Caki2 (cell line): ENCODE measurements at regions not wholly inside any gene's neighbourhood (a gene's known extent, or its start where the extent isn't known, plus 50 kb on each side); places are given as distances from the start of the nearest gene placed in this dataset.
"Not testable (repeated sequence)": the region's sequence is repeated elsewhere in the genome, so short reads cannot be mapped to it uniquely, and the experiment has no call there.

Experiments
- DNase-seq: peaks from one replicate; pipeline ENCODE4 v3.0.0-alpha.2; 2015; ENCODE audit warnings: low read depth
- in situ Hi-C: cut with HindIII; loops from 2 replicates; pipeline ENCODE4 v1.10.0; 2016; ENCODE audit warnings: low sequenced_read_pairs, low pct_unique_long_range_greater_than_20kb, mixed read lengths

DNA sequence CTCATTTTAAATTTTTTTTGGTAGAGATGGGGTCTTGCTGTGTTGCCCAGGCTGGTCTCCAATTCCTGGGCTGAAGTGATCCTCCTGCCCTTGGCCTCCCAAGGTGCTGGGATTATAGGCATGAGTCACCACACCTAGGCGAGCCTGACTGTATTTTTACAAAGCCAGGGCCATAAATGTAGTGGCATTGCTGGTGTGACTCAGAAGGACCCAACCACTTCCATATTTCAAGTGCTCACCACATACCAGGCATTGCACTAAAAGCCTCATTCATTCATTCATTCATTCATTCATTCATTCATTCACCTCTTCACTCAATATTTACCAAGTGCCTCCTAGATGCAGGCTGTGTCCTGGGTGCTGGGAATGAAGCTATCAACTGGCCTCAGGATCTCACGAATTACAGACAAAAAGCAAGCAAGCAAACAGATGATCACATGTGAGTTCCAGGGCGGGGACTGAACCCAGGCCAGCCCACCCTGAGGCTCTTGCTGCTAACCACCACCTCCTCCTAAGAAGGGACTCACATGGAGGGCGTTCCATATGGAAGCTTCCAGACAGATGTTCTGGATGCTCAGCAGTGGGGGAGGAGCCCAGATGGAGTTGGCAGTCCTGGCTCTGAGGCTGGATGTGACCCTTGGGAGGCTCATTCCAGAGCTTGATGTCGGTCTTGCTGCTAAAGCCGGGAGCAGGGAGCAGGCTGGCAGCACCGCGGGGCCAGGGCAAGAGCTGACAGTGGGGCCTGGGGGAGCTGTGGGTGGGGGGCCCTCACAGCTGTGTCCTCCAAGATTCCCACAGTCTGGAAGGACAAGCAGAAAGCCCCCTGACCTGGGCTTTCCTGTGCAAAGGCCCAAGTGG lies 158.8 kb downstream of the CTTN start:
- in situ Hi-C loops: no loop called here

DNA sequence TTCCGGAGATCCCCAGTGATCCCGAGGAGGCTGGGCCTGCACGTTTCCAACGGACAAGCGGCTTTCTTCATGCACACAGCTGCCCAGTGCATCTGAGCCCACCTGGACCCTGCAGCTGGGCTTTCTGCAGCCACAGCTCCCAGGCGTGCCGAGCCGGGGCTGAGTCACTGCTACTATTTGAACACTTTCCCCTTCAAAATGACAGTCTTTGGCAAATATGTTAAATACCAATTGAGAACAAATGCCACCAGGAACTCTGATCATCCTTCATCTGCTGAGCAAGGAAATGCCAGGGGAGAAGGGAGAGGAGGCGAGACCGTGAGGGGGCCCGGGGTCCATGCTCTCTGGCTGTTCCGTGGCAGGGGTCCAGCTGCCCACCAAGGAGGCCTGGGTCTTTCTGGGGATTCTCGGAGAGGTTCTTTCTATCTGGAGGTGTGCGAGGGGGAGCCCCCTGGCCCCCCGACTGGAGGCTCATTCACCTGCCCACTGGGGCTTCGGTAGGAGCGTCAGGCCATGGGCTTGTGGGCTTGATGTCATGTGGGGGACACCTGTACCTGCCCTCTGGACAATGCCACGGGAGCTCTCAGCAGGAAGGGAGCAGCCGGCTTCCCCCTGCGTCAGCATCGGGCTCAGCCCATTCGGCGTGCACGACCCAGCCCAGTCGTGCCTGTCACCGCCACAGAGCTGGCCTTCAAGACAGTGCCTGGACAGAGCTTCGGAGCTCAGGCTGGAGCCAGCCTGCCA lies 159.6 kb downstream of the CTTN start:
- no peak for DNase-seq
- in situ Hi-C loops: no loop called here

More for the DNA sequence above, 158.8 kb downstream of the CTTN start:
- peak; percentile 35 for DNase-seq

DNA sequence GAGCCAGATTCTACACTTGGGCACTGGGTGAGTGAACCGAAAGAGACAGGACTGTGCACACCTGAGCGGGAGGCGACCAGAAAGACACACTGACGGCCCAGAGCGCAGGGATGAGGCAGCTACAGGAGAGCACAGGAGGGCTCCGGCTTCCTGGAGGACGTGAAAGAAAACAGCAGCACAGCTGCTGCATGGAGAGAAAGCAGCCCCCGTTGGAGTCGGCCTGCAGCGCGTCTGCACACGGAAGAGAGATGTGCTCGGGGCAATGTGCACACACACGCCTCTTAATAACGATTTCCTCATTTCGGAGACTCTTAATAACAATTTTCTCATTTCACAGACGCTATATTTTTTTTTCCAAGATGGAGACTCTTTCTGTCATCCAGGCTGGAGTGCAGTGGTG lies 160.4 kb downstream of the CTTN start:
- no peak for DNase-seq

DNA sequence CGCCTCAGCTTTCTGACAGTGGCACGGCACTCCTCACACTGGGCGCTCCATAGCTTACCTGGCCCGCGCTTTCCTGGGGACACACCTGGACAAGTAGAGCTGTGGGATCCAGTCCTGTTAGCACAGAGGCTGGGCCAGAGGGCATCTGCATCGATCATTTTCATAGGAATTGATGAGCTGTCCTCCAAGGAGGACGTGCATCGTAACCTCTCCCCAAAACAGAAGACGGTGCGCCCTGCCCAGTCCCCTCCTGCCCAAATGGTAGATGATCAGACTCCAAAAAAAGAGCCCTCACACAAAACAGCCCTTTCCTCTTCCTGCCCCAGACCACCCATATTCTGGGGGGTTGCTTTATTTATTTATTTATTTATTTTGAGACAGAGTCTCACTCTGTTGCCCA lies 161.2 kb downstream of the CTTN start:
- in situ Hi-C loops: no loop called here

More for the DNA sequence above, 160.4 kb downstream of the CTTN start:
- in situ Hi-C loops: no loop called here

DNA sequence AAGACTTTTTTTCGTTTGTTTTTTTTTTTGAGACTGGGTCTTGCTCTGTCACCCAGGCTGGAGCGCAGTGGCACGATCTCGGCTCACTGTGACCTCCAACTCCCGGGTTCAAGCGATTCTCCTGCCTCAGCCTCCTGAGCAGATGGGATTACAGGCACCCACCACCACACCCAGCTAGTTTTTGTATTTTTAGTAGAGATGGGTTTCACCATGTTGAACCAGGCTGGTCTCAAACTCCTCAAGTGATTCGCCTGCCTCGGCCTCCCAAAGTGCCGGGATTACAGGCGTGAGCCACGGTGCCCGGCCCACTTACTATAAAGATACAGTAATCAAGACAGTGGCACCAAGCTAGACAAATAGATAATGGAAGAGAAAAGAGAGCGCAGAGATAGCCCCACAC lies 162.3 kb downstream of the CTTN start:
- DNase-seq, in situ Hi-C loops: not testable (repeated sequence)

More for the DNA sequence above, 161.2 kb downstream of the CTTN start:
- no peak for DNase-seq

DNA sequence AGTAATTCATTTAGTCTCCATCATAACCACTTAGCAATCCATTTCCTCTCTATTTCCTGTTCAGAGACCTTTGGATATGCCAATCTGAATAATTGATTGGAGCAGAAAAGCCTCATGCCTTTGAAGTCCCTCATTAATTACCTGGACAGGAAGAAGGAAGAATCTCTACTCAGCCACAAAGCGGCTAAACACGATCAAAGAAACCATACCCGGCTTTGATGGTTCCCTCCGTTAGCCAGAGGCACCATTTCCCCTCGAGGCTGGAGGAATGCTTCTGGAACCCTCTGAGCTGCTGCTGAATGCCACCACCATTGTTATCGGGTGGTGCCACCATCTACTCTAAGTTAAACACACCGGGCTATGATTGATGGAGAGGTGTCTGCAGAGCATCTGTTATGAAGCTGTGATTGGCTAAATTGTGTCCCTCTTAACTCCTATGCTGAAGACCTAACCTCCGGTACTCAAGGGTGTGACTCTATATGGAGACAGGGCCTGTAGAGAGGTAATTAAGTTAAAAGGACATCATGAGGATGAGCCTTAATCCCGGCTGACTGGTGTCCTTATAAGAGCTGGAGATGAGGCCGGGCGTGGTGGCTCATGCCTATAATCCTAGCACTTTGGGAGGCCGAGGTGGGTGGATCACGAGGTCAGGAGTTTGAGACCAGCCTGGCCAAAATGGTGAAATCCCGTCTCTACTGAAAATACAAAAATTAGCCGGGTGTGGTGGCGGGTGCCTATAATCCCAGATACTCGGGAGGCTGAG lies 168.6 kb downstream of the CTTN start:
- DNase-seq: no peak
- in situ Hi-C loops: no loop called here

DNA sequence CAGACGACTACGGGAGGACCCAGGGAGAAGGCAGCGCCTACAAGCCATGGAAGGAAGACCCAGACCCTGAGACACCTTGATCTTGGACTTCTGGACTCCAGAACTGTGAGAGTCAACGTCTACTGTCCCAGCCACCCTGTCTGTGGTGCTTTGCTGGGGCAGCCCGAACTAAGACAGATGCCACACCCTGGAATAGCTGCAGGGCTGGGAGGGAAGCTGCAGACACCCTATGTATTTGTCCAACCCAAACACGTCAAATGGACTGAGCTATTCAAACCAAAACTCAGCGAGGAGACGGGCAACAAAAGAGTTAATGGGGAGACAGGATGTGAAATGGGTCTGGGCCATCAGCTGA lies 169.3 kb downstream of the CTTN start:
- in situ Hi-C loops: no loop called here
- no peak for DNase-seq

DNA sequence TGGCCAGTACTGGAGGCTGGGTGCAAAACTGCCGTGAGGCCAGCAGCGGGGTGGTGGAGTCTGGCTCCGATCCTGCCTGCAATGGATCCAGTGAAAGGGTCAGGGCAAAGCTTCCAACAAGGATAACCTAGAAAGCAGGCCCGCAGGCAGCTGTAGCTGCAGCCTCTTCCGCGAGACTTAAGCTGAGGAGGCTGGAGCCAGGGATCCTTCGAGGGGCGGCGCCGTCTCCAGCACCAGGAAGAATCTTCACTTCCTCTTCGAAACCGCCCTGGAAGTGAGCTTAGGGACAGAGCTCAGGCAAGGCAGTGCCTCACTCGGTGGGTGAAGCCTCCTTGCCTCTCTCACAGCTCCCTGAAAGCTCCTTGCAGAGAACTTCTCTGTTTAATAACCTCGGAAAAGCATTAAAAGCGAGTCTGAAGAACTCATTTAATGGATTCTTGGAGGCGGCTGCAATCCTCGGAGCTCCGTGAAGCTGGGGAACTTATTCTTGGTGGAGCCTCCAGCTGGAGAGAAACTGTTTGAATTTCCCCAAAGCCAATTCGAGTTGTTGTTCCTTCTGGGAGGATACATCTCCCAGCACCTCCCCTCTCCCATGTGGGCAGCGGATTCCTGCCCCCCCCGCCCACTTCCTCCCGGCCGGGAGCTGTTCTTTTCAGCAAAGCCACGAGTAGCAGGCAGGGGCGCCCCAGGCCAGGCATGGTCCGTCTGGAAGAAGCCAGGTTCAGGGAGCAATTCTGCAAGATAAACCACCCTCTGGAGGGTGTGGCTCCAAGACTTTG lies 169.9 kb downstream of the CTTN start:
- in situ Hi-C loops: no loop called here
- no peak for DNase-seq

DNA sequence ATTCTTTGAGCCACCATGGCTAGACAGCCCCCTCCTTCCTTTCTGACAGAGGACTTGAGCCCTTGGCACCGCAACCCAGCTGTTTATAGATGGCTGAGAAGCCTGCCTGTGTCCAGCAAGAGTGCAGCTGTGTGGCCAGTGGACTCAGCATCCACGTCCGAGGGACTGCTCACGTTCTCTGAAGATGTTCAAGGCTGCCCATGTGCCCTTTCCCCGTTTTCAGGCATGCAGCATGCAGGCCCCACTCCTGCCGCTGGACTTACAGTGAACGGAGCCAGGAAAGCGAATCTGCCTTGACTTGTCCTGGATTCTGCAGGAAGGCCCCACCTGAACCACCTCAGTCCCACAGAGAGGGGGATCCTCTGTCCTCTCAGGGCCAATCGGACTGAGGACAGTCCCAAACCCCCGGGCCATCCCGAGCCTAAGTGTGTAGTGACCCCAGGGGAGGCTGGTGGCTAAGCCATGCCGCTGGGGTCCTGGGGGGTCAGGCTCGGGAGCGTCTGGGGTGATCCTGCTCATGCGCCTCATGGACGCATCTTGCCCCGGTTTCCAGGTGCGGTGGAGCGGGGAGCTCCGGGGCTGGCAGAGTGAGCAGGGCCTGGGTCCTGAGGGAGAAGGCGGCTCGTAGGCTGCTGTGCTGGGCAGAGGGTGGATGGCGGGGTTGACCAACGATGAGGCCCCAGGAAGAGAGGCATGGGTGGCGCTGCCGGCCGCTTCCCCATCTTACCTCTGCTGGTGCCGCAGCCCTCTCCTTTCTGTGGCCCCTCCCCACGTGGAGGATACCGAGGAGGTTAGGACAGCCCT lies 170.7 kb downstream of the CTTN start:
- in situ Hi-C loops: no loop called here
- no peak for DNase-seq

DNA sequence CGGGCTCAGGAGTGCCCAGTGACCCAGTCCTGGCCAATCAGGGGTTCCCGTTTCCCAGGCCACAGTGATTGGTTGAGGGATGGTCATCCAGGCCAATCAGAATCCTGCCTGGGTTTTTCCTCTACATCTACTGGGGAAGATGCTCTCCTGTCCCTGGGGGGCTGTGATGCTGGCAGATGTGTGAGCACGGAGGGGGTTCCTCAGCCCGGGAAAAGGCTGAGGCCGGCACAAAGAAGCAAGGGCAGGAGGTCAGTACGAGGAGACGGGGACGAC lies 171.2 kb downstream of the CTTN start:
- in situ Hi-C loops: no loop called here

DNA sequence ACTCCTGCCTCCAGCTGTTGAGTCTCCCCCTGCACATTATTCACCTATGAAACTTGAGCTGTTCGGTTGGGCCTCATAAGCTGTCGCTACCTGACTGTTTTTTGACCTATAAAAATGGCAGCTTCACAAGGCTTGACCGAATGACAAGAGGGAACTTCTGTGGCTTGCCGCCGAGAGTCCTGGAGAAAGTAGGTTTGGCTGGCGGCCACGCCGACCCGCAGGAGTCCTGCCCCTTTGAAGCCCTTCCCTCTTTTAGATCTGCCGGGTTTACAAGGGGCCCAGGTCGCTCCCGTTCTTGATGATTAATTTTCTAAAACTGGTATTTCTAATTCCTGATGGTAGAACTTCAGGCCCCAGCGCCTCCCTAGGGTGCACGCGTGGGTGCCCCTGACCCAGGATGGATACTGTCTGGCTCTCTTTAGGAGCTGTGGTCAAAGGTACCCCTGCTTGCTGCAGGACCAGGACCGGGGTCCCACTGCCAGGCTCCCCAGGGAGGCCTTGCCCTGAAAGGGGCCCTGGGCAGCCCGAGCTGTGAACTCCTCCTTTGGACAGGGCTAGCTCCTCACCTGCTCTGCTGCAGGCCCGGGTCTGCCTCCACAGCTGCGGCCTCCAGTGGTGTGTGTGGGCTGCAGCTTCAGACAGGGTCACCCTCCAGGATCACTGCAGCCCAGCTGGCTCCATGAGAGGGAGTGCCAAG lies 171.8 kb downstream of the CTTN start:
- no peak for DNase-seq
- in situ Hi-C loops: no loop called here

More for the DNA sequence above, 171.2 kb downstream of the CTTN start:
- no peak for DNase-seq

DNA sequence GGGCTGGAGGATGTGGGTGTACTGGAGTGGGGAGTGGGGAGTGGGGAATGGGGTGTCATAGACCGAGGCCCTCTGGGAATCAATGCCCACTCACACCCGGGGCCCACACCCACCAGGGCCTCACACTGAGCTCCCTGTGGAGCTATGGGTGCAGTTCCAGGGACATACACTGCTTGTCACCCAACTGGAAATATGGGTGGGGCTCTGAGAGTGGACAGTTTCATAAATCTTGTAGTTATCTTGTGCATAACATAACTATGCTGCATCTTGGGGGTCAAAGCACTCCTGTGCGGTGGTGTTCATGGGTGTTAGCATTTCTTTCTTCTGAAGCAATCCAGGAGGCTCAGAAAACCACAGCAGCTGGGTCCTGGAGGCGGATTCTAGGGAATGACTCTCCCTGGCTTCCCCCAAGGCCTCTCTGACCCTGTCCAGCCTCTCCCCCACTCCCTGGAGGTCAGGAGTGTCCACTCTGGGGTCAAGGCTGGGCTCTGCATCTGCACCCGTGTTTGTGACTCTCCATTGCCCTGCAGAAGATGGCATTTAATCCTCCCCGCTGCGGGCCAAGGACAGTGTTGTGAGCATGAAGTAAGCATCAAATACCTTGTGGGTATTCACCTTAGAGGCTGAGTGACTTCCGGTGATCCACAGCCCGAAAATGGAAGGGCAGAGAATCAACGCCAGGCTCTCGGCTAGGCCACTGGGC lies 172.5 kb downstream of the CTTN start:
- in situ Hi-C loops: no loop called here
- no peak for DNase-seq

DNA sequence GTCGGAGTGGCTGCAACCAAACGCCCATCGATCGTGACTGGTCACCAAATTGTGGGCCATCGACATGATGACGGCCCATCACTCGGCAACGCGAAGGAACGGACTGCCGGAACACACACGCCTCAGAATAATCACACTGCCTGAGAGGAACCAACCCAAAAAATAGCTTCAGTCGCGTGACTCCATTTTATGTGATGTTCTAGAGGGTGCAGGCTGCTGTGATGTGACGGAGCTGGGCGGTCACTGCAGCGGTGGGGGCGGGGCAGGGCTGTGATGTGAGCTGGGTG lies 174.6 kb downstream of the CTTN start:
- in situ Hi-C loops: no loop called here
- DNase-seq: no peak

DNA sequence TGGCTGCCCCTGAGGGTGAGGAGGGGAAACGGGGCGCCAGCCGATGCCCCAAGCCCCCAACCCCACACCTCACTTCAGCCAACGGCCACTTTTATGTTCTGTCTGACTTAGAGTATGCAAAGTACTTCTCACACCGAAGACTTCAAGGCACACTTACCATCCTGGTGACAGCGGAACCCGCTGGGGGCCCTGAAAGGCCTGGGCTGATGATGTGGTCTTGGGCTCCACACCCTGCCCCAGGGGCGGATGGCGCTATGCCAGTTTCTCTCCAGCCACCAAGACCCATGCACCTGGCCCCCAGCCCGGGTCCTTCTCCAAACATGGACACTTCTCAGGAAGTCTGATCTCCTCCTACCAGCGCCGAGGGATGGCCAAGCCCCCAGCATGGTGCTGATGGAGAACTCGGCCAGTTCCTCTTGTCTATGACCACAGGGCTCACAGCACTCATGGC lies 175.4 kb downstream of the CTTN start:
- in situ Hi-C loops: no loop called here

DNA sequence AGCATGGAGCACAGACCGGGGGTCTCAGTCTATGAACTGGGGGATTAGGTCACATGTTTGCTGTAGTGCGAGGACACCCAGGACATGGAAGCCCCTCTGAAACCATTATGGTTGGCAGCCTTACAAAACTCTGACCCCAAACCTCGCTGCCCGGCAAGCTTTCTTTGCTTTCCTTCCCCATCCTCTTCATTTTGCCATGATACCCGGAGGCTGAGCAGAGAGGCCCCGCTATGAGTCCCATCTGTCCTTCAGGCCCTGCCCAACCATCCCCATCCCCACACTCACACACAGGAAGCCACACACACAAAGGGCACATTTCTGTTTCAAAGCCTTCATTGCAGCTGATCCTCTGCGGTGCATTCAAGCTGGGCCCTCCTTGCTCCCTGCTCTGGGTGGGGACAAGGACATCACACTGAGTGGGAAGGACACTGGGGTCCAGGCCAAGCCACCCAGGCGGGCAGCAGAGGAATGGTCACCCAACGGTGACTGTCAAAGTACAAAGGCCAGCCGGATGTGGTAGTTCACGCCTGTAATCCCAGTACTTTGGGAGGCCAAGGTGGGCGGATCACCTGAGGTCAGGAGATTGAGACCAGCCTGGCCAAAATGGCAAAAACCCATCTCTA lies 176.5 kb downstream of the CTTN start:
- no peak for DNase-seq
- in situ Hi-C loops: no loop called here

More for the DNA sequence above, 175.4 kb downstream of the CTTN start:
- no peak for DNase-seq

DNA sequence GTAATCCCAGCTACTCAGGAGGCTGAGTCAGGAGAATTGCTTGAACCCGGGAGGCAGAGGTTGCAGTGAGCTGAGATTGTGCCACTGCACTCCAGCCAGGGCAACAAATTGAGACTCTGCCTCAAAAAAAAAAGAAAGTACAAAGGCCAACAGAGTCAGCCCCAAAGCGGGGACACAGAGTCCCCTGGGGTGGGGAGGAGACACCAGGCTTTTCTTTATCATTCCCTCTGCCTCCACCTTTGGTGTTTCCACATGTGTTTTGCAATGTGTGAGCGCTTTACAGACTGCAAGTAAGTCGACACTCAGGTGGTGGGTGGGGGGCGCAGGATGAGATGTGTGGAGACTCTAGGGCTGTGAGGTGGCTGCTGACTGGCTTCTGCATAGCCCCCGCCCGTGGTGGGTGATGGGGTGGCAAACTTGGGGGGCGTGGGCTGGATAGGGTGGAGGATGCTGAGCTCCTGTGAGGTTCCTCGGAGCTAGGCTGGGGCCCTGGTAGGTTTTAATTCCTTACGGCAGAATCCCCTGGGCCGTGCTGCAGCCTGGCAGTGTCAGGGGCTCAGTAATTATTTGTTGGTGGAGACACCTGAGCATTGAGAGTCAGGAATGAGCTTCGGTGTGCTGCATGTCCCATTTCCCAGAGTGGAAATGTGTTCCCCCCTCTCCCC lies 177.2 kb downstream of the CTTN start:
- in situ Hi-C loops: no loop called here
- DNase-seq: no peak
